HFFc6 (cell line): ENCODE measurements at regions not wholly inside any gene's neighbourhood (a gene's known extent, or its start where the extent isn't known, plus 50 kb on each side); places are given as distances from the start of the nearest gene placed in this dataset.

Experiments used
- DNase-seq: peaks from one replicate; pipeline ENCODE4 v3.0.0-alpha.2; 2018
- H3K27ac Mint-ChIP-seq: 2 replicates; pipeline ENCODE4 v1.8.0; 2020; ENCODE audit warnings: mild to moderate bottlenecking, mixed read lengths
- H3K27me3 Mint-ChIP-seq: 2 replicates; pipeline ENCODE4 v1.8.0; 2021; ENCODE audit warnings: mild to moderate bottlenecking, moderate library complexity, mixed read lengths; ENCODE audit not compliant: insufficient read depth
- H3K36me3 Mint-ChIP-seq: 2 replicates; pipeline ENCODE4 v1.8.0; 2021; ENCODE audit warnings: low read depth, mixed read lengths
- H3K4me1 Mint-ChIP-seq: 2 replicates; pipeline ENCODE4 v1.8.0; 2020; ENCODE audit warnings: low read depth, mixed read lengths
- H3K4me3 Mint-ChIP-seq: 2 replicates; pipeline ENCODE4 v1.8.0; 2020; ENCODE audit warnings: mild to moderate bottlenecking, moderate library complexity, mixed read lengths
- H3K9me3 Mint-ChIP-seq: 2 replicates; pipeline ENCODE4 v1.8.0; 2020; ENCODE audit warnings: mild to moderate bottlenecking, mixed read lengths
- TF ChIP-seq, protein P1 (sequence below): fragments of 200-600 bp; sonication (generic); IDR thresholded peaks from 2 replicates; pipeline ENCODE4 v1.5.0; 2021; ENCODE audit warnings: antibody characterized with exemption, mild to moderate bottlenecking

DNA sequence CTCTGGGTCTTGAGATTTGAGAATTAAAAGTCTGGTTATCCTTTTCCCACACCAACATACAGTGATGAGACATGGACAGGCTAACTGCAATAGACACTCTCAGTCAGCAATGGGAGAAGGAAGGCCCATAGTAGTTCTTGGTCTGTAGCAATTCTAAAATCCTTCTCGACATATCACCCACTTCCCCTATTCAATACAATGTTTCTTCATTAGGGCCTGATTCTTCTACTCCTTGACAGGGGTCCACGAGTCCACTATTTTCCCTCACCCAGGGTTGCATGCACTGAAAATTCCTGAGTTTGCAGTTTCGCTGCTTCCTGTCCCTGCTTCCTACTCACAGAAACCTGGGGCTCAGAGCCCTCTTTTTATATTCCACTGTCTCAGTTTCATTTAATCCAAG, 402.8 kb downstream of the MAT2B start:
- TF ChIP-seq, protein P1, sequence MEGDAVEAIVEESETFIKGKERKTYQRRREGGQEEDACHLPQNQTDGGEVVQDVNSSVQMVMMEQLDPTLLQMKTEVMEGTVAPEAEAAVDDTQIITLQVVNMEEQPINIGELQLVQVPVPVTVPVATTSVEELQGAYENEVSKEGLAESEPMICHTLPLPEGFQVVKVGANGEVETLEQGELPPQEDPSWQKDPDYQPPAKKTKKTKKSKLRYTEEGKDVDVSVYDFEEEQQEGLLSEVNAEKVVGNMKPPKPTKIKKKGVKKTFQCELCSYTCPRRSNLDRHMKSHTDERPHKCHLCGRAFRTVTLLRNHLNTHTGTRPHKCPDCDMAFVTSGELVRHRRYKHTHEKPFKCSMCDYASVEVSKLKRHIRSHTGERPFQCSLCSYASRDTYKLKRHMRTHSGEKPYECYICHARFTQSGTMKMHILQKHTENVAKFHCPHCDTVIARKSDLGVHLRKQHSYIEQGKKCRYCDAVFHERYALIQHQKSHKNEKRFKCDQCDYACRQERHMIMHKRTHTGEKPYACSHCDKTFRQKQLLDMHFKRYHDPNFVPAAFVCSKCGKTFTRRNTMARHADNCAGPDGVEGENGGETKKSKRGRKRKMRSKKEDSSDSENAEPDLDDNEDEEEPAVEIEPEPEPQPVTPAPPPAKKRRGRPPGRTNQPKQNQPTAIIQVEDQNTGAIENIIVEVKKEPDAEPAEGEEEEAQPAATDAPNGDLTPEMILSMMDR: no peak
- H3K36me3 Mint-ChIP-seq: no peaks in the 10 kb centered on the region; the same call in 1 of the 2 replicates
- H3K4me1 Mint-ChIP-seq: peaks cover 34% of the 10 kb centered on the region; the same call in 1 of the 2 replicates
- no peaks in the 10 kb centered on the region for H3K9me3 Mint-ChIP-seq
- H3K27ac Mint-ChIP-seq: peak overlapping the region; percentile 2; the same call in 1 of the 2 replicates
- H3K27me3 Mint-ChIP-seq: no peaks in the 10 kb centered on the region; the same call in 1 of the 2 replicates
- peak overlapping the region; percentile 2; the same call in 1 of the 2 replicates for H3K4me3 Mint-ChIP-seq
- DNase-seq: no peak

DNA sequence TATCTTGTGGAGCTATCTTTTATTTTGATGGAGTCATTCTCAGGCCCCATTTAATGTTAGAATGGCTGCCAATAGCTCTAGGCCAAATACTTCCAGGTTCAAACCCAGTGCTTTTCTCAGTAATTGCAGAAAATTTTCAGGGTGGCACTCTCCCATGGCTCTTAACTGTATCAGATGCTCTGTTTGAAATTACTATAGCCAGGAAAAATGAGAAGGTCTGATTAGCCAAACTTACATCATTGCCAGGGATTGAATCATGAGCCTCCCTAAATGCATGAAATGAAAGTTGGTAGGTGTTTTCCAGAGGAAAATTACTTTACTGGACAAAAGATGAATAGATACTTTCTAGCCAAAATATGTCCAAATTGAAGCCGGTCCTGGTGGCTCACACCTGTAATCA, 404.8 kb downstream of the MAT2B start:
- Mint-ChIP-seq H3K9me3 (no peaks in the 10 kb centered on the region), H3K36me3 (no peaks in the 10 kb centered on the region; the same call in 1 of the 2 replicates), H3K4me3 (no peak overlapping the region), H3K4me1 (peaks cover 34% of the 10 kb centered on the region; the same call in 1 of the 2 replicates), H3K27me3 (no peaks in the 10 kb centered on the region; the same call in 1 of the 2 replicates), H3K27ac (no peak overlapping the region)
- DNase-seq: no peak
- TF ChIP-seq, protein P1: no peak

DNA sequence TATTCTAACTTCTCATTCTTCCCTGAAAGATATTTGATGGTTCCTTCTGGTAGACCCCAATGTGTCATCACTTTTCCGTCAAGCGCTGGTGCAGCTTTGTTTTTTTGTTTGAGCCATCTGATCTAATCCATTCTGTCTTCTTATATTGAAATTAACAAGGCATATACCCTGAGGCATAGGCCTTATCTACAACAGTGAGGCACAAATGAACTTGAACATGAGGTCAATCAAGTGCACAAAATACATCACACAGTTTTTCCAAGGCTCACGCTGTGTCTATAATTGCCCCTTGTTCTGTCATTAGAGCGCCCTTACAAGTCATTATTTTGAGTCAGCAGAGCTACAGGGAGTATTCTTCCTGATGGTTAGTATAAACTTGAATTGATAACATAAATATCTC, 406.6 kb downstream of the MAT2B start:
- no peaks in the 10 kb centered on the region; the same call in 1 of the 2 replicates for H3K36me3 Mint-ChIP-seq
- no peaks in the 10 kb centered on the region; the same call in 1 of the 2 replicates for H3K27me3 Mint-ChIP-seq
- no peak overlapping the region for H3K27ac Mint-ChIP-seq
- no peak for DNase-seq
- TF ChIP-seq, protein P1: no peak
- H3K4me3 Mint-ChIP-seq: no peak overlapping the region
- no peaks in the 10 kb centered on the region for H3K9me3 Mint-ChIP-seq
- peaks cover 43% of the 10 kb centered on the region for H3K4me1 Mint-ChIP-seq

DNA sequence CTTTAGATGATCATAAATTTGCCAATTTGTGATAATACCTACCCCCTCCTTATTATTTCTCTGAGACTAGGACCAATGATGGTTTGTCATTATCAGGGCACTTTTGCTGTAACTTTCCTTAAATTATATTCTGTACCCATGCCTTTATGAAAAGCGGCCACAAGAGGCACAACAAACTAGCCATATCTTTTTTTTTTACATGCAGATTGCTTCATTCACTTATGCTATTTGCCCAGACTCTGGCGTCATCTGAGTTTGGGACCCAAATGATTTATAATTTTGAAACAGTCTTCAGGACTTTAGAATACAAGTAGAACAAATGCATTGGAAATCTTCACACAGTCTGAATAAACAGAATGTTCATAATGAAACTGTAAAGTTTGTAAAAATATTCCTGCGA, 408.1 kb downstream of the MAT2B start:
- Mint-ChIP-seq H3K27me3 (no peaks in the 10 kb centered on the region; the same call in 1 of the 2 replicates), H3K9me3 (no peaks in the 10 kb centered on the region), H3K27ac (no peak overlapping the region), H3K36me3 (no peaks in the 10 kb centered on the region), H3K4me3 (no peak overlapping the region), H3K4me1 (peaks cover 38% of the 10 kb centered on the region)
- no peak for DNase-seq
- TF ChIP-seq, protein P1: peak; percentile 52

DNA sequence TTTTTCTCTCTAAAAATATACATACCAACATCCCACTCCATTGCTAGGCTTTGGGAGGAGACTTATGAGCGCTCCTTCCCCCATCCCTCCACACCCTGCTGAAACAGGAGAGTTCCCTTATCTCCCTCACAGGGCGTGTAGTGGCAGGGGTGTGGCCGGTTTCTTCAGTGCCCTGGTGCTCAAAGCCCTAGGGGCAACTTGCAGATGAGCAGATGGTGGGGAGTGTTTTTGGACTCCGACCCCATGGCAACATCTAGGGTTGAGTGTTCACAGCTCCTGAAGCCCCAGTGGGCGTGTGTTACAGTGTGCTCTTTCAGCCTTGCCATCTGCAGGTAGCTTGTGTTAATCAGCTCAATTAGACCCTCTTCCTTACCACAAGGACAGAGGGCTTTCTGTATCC, 409.5 kb downstream of the MAT2B start:
- TF ChIP-seq, protein P1: no peak

More for the DNA sequence above, 409.5 kb downstream of the MAT2B start:
- Mint-ChIP-seq H3K4me1 (peaks cover 26% of the 10 kb centered on the region), H3K4me3 (no peak overlapping the region), H3K27ac (no peak overlapping the region), H3K9me3 (peaks cover 8% of the 10 kb centered on the region), H3K27me3 (no peaks in the 10 kb centered on the region; the same call in 1 of the 2 replicates), H3K36me3 (no peaks in the 10 kb centered on the region)
- no peak for DNase-seq
